ENCODE measurements at regions not wholly inside any gene's neighbourhood (a gene's known extent, or its start where the extent isn't known, plus 50 kb on each side); places are given as distances from the start of the nearest gene placed in this dataset.

DNA sequence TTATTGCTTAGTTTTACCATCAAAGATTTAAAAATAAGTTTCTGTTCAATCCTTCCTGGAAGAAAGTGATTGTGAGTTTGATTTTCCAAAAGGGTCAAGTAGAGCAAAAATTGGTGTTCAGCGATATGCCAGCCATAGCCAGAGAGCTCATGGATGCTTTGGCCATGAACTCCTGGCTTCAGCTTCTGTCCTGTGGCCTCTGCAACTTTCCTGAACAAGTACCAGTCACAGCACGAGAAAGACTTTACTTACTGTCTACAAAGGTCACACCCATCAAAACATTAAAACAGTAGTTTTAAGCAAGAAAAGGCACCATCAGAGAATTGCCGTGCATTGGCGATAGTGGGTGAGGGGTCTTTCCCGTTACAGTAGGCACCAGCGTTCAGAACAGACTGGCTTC lies 753.0 kb upstream of the SGCG start:
- TF ChIP-seq POLR2AphosphoS5 (IDR thresholded peaks at IDR 0.05), result no peak
- TF ChIP-seq, protein P1, sequence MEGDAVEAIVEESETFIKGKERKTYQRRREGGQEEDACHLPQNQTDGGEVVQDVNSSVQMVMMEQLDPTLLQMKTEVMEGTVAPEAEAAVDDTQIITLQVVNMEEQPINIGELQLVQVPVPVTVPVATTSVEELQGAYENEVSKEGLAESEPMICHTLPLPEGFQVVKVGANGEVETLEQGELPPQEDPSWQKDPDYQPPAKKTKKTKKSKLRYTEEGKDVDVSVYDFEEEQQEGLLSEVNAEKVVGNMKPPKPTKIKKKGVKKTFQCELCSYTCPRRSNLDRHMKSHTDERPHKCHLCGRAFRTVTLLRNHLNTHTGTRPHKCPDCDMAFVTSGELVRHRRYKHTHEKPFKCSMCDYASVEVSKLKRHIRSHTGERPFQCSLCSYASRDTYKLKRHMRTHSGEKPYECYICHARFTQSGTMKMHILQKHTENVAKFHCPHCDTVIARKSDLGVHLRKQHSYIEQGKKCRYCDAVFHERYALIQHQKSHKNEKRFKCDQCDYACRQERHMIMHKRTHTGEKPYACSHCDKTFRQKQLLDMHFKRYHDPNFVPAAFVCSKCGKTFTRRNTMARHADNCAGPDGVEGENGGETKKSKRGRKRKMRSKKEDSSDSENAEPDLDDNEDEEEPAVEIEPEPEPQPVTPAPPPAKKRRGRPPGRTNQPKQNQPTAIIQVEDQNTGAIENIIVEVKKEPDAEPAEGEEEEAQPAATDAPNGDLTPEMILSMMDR (IDR thresholded peaks at IDR 0.05), result no peak
